HG03066 (cell line): ENCODE measurements at regions not wholly inside any gene's neighbourhood (a gene's known extent, or its start where the extent isn't known, plus 50 kb on each side); places are given as distances from the start of the nearest gene placed in this dataset.
A peak's percentile ranks its signal among the peaks of the same experiment; 100 is the strongest.

ENCODE experiments used
- ATAC-seq: cut with Tn5 transposase; IDR thresholded peaks from one replicate; pipeline ENCODE4 v1.9.1; 2021; ENCODE audit warnings: low read depth; ENCODE audit not compliant: unreplicated experiment

- ATAC-seq: no peak
These were observed 301.6 kb downstream of the HLX start for GRCh38 chr1:221180704-221181368.

- ATAC-seq: no peak
These were observed 303.7 kb downstream of the HLX start for GRCh38 chr1:221182791-221183533.

- ATAC-seq: no peak
These were observed 305.0 kb downstream of the HLX start for GRCh38 chr1:221184131-221184794.

- no peak for ATAC-seq
These were observed 307.9 kb downstream of the HLX start for GRCh38 chr1:221187174-221187573.

- ATAC-seq: no peak
These were observed 309.2 kb downstream of the HLX start for GRCh38 chr1:221188458-221188857.

- ATAC-seq: no peak
These were observed 311.0 kb downstream of the HLX start for GRCh38 chr1:221190249-221190648.

- no peak for ATAC-seq
These were observed 312.8 kb downstream of the HLX start for GRCh38 chr1:221192055-221192454.

- ATAC-seq: no peak
These were observed 321.2 kb downstream of the HLX start for GRCh38 chr1:221200464-221200863.

GRCh38 chr1:221201773-221202172 is 322.5 kb downstream of the HLX start:
- ATAC-seq: no peak

- ATAC-seq: peak; percentile 79
These were observed 324.2 kb downstream of the HLX start for GRCh38 chr1:221203224-221204054.

- ATAC-seq: no peak
These were observed 325.0 kb downstream of the HLX start for GRCh38 chr1:221204055-221204833.

GRCh38 chr1:221206076-221206475 is 326.8 kb downstream of the HLX start:
- no peak for ATAC-seq

- no peak for ATAC-seq
These were observed 333.7 kb downstream of the HLX start for GRCh38 chr1:221212926-221213325.

GRCh38 chr1:221217029-221217428 is 337.8 kb downstream of the HLX start:
- ATAC-seq: no peak

GRCh38 chr1:221223281-221223680 is 344.0 kb downstream of the HLX start:
- no peak for ATAC-seq

GRCh38 chr1:221227460-221227859 is 348.2 kb downstream of the HLX start:
- ATAC-seq: no peak

- ATAC-seq: no peak
These were observed 348.7 kb downstream of the HLX start for GRCh38 chr1:221227872-221228337.

- ATAC-seq: no peak
These were observed 349.4 kb downstream of the HLX start for GRCh38 chr1:221228594-221228993.

GRCh38 chr1:221230605-221231004 is 351.4 kb downstream of the HLX start:
- ATAC-seq: no peak

- ATAC-seq: no peak
These were observed 355.5 kb downstream of the HLX start for GRCh38 chr1:221234791-221235190.
